ENCODE measurements at regions not wholly inside any gene's neighbourhood (a gene's known extent, or its start where the extent isn't known, plus 50 kb on each side); places are given as distances from the start of the nearest gene placed in this dataset.

DNA sequence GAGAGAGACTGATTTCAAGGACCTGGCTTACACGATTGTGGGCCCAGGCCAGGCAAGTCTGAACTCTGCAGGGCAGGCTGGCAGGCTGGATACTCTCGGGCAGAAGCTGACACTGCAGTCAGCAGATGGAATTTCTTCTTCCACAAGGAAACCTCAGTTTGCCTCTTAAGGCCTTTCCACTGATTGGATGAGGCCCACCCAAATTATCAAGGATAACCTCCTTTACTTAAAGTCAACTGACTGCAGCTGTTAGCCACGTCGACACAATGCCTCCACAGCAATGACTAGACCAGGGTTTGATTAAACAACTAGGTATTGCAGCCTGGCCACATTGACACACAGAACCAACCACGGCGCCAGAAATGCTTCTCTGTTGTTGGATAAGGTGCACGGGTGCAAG, 130.5 kb downstream of the PSMG1 start:
- no peak for DNase-seq

DNA sequence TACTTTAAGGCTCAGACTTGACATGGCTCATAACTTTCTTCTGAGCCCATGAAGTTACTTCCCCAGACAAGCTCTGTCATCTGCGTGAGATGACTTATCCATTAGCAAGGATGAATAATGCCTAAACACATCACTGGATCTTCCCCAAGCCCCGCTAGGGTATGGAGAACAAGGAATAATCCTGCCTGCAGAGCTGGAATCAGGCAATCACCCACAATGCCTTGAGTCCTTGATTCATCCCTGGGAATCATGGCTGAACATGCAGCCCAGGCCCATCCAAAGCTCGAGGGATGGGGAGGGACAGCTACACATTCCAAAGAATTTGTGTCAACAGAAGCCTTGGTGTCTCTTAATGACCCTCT, 131.7 kb downstream of the PSMG1 start:
- no peak for DNase-seq

DNA sequence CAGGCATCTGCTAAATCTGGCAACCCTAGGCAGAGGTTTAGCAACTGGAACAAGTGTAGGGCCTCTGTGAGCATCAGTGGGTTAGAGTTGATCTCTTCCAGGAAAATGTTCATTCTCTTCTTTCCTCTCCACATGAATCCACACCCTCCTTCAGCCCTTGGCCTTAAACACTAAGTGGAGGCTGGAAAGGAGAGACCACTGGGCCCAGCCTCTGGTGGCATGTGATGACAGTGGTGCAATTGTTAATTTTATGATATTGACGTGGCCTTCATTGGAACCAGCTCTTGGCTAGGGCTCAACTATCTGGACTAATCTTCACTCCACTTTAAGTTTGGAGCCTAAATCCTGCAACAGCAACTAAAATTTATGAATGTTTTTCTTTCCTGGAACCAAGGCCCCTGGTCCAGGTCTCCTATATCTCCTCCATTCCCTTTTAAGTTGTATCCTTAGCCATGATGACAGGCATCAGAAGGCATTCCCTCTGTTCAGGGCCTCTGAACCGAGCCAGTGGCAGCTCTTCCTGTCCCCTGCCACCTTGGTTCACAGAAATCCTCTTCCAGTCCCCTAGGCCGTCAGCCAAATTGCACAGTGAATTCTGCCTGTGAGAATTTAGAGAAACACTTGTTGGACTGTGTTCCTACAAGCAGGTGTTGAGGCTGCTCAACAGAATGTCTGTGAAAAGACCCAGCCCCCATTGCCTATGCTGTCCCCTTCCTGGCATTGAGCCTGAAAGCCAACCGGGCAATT, 132.2 kb downstream of the PSMG1 start:
- no peak for DNase-seq

DNA sequence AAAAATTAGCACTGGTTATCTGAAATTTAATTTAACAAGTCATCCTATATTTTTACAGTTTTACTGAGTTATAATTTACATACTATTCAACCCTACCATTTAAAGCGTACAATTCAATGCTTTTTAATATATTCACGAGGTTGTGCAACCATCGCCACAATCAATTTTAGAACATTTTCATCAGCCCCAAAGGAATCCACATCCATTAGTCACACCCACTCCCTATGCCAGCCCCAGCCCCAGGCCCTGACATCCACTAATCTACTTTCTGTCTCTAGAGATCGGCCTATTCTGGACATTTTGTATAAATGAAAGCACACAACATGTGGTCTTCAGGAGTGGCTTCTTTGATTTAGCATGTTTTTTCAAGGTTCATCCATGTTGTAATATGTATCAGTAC, 134.7 kb downstream of the PSMG1 start:
- no peak for DNase-seq

GRCh38 chr21:39048064-39048463, 135.2 kb downstream of the PSMG1 start:
- peak in 1 of 2 experiments; percentile 23 for DNase-seq

GRCh38 chr21:39047046-39047445, 136.2 kb downstream of the PSMG1 start:
- no peak for DNase-seq

GRCh38 chr21:39046236-39046916, 136.9 kb downstream of the PSMG1 start:
- DNase-seq = no peak

DNA sequence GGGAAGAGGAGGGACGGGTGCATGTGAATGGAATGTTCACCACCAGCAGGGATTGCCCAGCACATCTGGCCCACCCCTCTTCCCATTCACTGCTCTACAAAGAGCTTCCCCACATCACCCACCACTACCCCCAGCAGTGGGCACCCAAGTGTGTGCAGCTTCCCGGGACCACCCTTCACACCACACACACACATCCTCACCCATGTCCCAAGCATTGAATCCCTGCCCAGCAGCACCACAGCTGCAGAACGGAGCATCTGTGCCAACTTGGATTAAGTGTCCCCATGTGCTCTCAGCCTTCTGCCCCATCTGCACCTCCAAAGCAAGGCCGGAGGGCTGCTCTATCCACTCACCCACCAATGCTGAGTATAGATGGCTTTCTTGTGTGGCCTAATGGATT, 141.4 kb downstream of the PSMG1 start:
- peak; percentile 77 to 93 for DNase-seq

GRCh38 chr21:39040494-39041110, 142.6 kb downstream of the PSMG1 start:
- no peak for DNase-seq

DNA sequence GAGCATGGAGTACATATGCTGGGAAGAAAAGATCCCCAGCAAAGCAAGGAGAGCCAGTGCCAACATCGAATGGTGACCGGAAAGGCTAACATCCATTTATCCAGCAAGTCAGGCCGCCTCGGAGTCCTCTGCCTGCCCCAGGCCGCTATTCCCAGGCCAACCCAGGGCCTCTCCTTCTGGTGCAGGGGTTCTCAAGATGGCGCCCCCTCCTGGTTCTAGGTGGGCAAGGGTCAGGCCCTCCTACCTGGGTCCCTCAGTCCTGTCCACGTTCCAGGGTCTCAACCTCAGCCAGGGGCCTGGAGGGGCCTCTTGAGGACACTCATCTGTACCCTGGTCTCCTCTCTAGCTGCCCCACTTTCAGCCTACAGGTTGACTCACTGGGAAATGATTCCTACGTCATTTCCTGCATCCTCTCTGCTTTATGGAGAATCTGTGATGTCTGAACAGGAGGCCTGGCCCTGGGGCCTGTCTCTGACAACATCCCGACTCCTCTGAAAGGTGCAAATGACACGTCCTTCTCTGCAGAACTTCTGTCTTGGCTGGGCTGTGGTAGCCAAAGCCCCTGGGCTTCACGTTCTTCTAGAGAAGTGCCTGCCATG, 145.3 kb downstream of the PSMG1 start:
- DNase-seq = no peak

- DNase-seq = no peak
Observed at GRCh38 chr21:39036581-39036980, 146.7 kb downstream of the PSMG1 start.

DNA sequence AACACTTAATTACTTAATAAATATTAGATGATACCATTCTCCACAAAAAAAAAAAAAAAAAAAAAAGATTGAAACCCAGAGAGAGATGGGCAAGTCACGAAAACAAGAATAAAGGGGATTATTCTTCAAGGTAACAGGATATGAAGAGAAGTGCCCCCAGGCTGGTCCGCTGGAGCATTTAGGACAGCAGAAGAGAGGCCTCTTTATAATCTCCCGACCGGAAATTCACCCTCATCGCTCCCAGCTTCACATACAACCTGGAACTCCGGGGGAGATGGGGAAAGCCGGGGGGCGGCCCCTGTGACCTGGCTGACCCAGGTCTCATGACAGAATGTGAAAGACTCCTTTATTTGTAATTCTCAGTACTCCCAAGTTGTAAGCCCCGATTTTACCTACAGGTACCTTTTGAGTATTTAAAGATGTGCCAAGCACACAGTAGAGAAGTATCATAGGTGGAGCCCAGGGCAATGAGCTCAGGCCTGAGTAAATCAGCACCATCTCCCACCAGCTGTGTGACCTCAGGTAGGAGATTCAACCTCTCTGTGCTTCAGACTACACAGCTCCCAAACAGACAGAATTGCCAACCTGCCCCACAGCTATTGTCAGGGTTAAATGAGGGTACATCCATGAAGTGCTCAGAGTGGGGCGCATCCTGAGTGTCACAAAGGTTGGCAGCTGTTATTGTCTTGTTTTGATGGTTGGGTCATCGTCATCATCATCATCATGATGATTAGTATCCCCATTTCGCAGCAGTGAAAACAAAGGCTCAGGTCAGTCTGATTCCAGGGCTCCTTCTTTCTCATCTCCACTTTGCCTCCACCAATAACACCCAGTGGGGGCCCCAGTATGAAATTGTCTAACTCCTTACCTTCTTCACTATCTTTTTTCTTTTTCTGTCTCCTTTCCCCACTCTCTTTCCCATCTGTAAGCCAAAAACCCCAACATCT, 148.4 kb downstream of the PSMG1 start:
- no peak for DNase-seq

DNA sequence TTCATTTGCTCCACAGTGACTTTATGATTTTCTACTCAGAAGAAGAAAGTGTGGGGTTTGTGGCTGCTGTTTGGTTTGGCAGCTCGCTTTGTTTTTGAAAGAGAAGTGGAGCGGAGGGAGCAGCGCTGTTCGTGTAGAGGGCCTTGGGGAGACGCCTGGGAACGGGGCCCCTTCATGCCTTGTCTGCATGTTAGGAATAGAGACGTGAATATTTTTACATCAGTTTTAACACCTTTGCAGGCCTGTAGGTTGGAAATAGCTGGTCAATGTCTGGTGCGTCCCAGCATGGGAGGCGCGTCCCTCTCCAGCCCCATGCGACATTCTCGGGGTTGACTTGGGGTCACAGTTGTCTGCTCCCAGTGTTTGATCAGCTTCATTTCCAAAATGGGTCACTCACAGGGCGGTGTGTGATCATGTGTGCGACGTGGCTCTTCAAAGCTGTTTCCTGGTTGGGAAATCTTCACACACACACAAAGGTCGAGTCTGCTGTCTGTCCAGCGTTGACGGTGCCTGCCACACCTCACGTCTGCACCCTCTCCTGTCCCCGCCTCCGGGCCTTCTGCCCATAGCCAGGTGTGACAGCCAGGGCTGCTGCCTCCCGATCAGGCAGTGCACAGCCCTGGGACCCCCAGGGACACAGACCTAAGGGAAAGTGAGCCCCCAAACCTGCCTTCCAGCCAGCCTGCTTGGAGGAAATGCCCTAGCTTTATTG, 149.2 kb downstream of the PSMG1 start:
- DNase-seq = no peak

DNA sequence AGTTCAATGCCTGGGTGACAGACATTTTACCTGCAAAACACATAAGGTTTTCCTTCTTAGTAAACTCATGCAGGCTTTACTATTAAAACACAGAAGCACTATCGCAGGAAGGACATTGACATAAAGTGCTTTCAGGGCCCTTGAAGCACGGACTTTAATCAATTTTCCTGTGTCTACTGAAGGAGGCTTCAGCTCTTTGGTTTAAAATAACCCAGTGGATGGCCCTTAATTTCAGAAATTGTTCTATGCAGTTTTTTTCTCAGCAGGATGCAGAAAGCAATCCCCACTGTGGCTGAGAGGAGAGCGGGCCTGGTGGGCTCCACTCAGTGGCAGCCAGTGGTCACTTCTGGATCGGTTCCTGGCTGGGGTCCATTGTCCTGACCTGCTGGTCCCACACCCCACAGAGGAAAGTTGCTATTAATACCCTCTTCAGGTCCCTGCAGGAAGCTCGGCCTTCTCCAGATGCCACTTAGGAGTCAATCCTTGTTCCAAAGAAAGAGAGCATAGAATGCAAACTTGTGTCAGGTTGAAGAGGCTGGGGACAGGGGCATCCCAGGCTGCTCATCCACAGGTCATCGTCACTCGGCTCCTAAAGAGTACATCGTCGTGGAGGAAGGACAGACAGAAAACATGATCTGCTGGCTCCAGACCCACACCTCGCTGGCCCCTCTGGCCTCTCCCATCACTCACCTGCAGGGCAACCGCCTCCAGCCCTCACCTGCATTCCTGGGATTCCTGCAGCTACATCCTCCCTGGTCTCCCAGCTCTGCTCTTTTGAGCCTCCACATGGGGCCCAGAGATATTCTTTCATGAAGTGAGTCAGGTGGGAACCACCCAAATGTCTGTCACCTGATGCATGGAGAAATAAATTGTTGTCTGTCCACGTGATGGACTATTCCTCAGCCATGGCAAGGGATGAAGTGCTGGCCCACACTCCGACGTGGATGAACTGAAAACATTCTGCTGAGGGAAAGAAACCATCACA, 153.1 kb downstream of the PSMG1 start:
- DNase-seq = no peak

DNA sequence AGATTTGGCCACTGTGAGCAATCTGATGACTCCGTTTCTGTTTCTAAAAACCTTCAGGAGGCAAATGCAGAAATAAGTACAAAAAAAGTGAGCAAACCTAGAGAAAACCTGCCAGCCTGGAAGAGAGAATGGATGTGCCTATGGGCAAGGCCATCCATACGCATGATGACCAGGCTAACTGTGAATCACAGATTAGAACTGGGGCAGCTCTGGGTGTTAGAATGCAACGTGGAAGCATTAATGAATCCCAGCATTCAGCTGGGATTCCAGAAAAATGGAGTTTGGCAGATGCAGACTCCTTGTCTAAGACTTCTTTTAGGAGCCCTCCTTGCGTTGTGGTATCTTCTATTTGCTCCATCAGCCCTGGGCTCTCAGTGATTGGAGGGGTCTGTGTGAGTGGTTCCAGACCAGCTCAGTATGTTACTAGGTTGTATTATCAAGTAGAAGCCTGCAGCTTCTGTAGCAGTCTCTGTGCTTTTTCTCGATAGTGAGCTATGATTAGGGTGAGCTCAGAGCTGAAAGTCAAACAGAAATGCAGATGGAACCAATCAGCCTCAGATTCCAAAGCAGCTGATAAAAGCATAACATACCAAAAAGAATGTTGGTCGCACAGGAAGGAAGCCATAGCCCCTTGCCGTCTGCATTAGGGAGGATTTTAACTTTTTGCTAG, 154.0 kb downstream of the PSMG1 start:
- DNase-seq = no peak

DNA sequence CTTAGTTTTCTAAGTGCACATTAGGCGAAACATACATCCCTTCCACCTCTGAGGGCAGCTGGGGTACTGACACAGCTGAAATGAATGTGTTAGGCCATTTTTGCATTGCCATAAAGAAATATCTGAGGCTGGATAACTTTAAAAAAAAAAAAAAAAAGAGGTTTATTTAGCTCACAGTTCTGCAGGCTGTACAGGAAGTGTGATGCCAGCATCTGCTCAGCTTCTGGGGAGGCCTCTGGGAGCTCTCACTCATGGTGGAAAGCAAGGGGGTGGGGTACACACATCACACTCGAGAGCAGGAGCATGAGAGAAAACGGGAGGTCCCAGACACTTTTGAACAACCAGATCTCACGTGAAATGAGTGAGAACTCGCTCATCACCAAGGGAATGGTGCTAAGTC, 158.1 kb downstream of the PSMG1 start:
- DNase-seq = no peak

- DNase-seq = no peak
Observed at GRCh38 chr21:39024538-39024937, 158.7 kb downstream of the PSMG1 start.

- DNase-seq = peak in 1 of 2 experiments; percentile 26
Observed at GRCh38 chr21:39022863-39023693, 160.2 kb downstream of the PSMG1 start.

GRCh38 chr21:39022466-39022862, 160.8 kb downstream of the PSMG1 start:
- DNase-seq = no peak

Measured in NCI-H524 (cell line).